GM12874 (cell line): ENCODE measurements at regions not wholly inside any gene's neighbourhood (a gene's known extent, or its start where the extent isn't known, plus 50 kb on each side); places are given as distances from the start of the nearest gene placed in this dataset.

ENCODE experiments used
- CTCF ChIP-seq: IDR thresholded peaks from 2 replicates; pipeline ENCODE4 v1.5.1; 2011; ENCODE audit warnings: low read depth, mild to moderate bottlenecking, control low read depth, low read length, moderate library complexity; ENCODE audit not compliant: insufficient read depth

- no peak for TF ChIP-seq CTCF
These were observed 1165.7 kb downstream of the BRINP3 start for GRCh38 chr1:189311915-189312314.

- no peak for TF ChIP-seq CTCF
These were observed 1165.2 kb downstream of the BRINP3 start for GRCh38 chr1:189312499-189312898.

GRCh38 chr1:189313488-189313887, 1164.2 kb downstream of the BRINP3 start:
- no peak for TF ChIP-seq CTCF

DNA sequence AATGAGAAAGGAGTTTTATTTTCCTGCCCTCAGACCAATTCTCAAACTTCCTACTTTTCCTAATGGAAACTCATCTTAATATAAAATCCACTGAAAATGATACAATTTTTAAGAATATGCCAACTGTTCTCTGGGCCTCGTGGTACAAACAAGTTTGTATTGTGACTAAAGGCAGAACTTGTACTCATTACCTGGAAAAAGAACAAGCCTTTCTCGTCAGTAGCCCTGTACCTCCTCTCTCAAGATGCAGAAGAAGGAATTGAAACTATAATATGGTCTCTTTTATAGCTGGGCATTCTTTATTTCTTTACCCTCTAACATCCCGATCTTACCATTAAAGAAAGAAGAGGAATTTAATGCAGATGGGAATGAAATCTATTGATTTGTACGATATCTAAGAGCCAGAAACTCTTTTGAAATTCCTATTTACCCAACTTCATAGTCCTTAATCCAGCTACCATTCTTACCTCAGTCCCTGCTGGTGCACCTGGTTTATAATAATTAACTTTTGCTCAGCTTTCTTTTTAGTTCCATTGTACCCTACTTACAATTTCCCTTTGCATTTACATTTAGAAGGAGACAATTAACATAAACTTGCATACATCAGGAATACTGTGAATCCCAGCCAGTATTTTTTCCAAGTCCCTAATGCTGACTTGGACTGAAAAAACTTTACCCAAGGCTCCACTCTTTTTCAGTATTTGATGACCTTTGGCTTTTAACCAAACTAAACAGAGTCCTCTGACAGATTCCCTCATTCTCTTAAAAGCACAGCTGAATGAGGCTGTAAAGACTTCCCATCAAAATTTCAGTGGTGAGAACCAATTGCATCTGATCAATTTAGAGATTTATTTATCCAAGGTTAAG, 1162.4 kb downstream of the BRINP3 start:
- TF ChIP-seq CTCF = no peak

- no peak for TF ChIP-seq CTCF
These were observed 1154.6 kb downstream of the BRINP3 start for GRCh38 chr1:189323091-189323490.

GRCh38 chr1:189336115-189337100, 1141.3 kb downstream of the BRINP3 start:
- TF ChIP-seq CTCF = no peak

DNA sequence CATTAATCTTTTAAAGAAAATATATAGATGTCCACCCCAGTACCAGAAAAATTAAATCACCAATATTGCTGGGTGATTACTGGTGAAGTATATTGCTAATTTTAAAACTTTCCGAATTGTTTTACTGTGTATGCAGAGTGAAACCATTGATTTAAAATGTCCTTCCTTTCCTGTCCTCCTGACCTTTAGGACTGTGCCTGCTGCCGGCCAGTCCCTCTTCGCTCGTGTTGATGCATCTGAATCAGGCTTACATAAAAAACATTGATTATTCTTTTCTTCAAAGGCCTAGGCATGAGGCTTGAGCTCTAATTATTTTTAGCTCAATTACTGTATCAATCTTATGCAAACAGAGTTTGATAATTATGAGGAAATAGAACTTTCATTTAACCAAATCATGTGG, 1128.1 kb downstream of the BRINP3 start:
- no peak for TF ChIP-seq CTCF
